Activated CD4-positive, CD25-positive, alpha-beta regulatory T cell treated with anti-CD3 and anti-CD28 coated beads, Interleukin-2, amount 50 U/mL, for 72 hours (primary cell): ENCODE measurements at regions not wholly inside any gene's neighbourhood (a gene's known extent, or its start where the extent isn't known, plus 50 kb on each side); places are given as distances from the start of the nearest gene placed in this dataset.
"Not testable (repeated sequence)": the region's sequence is repeated elsewhere in the genome, so short reads cannot be mapped to it uniquely, and the experiment has no call there.

Experiments
- DNase-seq: peaks from one replicate; pipeline ENCODE4 v3.0.0; 2021

- no peak for DNase-seq
These were observed 721.9 kb upstream of the IGFBP7 start for GRCh38 chr4:57832083-57832482.

GRCh38 chr4:57789666-57790065 lies 679.5 kb upstream of the IGFBP7 start:
- DNase-seq, result no peak

- no peak for DNase-seq
These were observed 667.7 kb upstream of the IGFBP7 start for GRCh38 chr4:57777876-57778275.

- no peak for DNase-seq
These were observed 664.5 kb upstream of the IGFBP7 start for GRCh38 chr4:57774681-57775080.

GRCh38 chr4:57774171-57774570 lies 664.0 kb upstream of the IGFBP7 start:
- DNase-seq, result no peak

- DNase-seq, result no peak
These were observed 656.2 kb upstream of the IGFBP7 start for GRCh38 chr4:57766341-57766740.

- DNase-seq, result no peak
These were observed 654.7 kb upstream of the IGFBP7 start for GRCh38 chr4:57764856-57765255.

GRCh38 chr4:57763070-57763469 lies 652.9 kb upstream of the IGFBP7 start:
- no peak for DNase-seq

- DNase-seq, result no peak
These were observed 630.5 kb upstream of the IGFBP7 start for GRCh38 chr4:57740625-57741190.

GRCh38 chr4:57736781-57737180 lies 626.6 kb upstream of the IGFBP7 start:
- no peak for DNase-seq

- DNase-seq, result no peak
These were observed 624.0 kb upstream of the IGFBP7 start for GRCh38 chr4:57734104-57734670.

GRCh38 chr4:57729775-57730570 lies 619.8 kb upstream of the IGFBP7 start:
- not testable (repeated sequence) for DNase-seq

GRCh38 chr4:57726154-57726553 lies 616.0 kb upstream of the IGFBP7 start:
- no peak for DNase-seq

GRCh38 chr4:57719456-57719855 lies 609.3 kb upstream of the IGFBP7 start:
- no peak for DNase-seq

- not testable (repeated sequence) for DNase-seq
These were observed 604.1 kb upstream of the IGFBP7 start for GRCh38 chr4:57714313-57714712.

- DNase-seq, result no peak
These were observed 599.9 kb upstream of the IGFBP7 start for GRCh38 chr4:57710053-57710452.

- DNase-seq, result no peak
These were observed 581.2 kb upstream of the IGFBP7 start for GRCh38 chr4:57691370-57691769.

GRCh38 chr4:57689693-57690205 lies 579.6 kb upstream of the IGFBP7 start:
- DNase-seq, result no peak

- no peak for DNase-seq
These were observed 572.1 kb upstream of the IGFBP7 start for GRCh38 chr4:57682275-57682674.

GRCh38 chr4:57679969-57680368 lies 569.8 kb upstream of the IGFBP7 start:
- no peak for DNase-seq

GRCh38 chr4:57676394-57676793 lies 566.2 kb upstream of the IGFBP7 start:
- DNase-seq, result no peak

- DNase-seq, result no peak
These were observed 562.8 kb upstream of the IGFBP7 start for GRCh38 chr4:57672846-57673433.

- no peak for DNase-seq
These were observed 558.4 kb upstream of the IGFBP7 start for GRCh38 chr4:57668621-57669020.

GRCh38 chr4:57665806-57666205 lies 555.6 kb upstream of the IGFBP7 start:
- no peak for DNase-seq
